ENCODE measurements at regions not wholly inside any gene's neighbourhood (a gene's known extent, or its start where the extent isn't known, plus 50 kb on each side); places are given as distances from the start of the nearest gene placed in this dataset.

- intact Hi-C loops (cut with DNase I; ENCODE audit: low total_unique reads), result no loop called here
- WGBS, 2 donors, result 58 to 60% methylated on average over 2 of the region's 2 CpGs
- TF ChIP-seq CTCF (IDR thresholded peaks at IDR 0.05) (no peak), POLR2A (IDR thresholded peaks at IDR 0.05) (no peak)
- H3K4me3 ChIP-seq (ENCODE audit: low read depth, poor library complexity, severe bottlenecking), result no peak overlapping the region
- no peak for DNase-seq (ENCODE audit: low spot score in 2 of 2)
Measured at GRCh38 chr4:59380841-59381366, 1819.2 kb upstream of the ADGRL3 start.

- no peak overlapping the region for H3K4me3 ChIP-seq (ENCODE audit: low read depth, poor library complexity, severe bottlenecking)
- intact Hi-C loops (cut with DNase I; ENCODE audit: low total_unique reads), result no loop called here
- DNase-seq (ENCODE audit: low spot score in 2 of 2), result no peak
- WGBS, 2 donors, result 78 to 86% methylated on average over 2 of the region's 2 CpGs
- TF ChIP-seq POLR2A (IDR thresholded peaks at IDR 0.05), result no peak
- no peak for TF ChIP-seq CTCF (IDR thresholded peaks at IDR 0.05)
Measured at GRCh38 chr4:59381591-59381990, 1818.5 kb upstream of the ADGRL3 start.

- no peak overlapping the region for H3K4me3 ChIP-seq (ENCODE audit: low read depth, poor library complexity, severe bottlenecking)
- intact Hi-C loops (cut with DNase I; ENCODE audit: low total_unique reads), result no loop called here
- no peak for DNase-seq (ENCODE audit: low spot score in 2 of 2)
- TF ChIP-seq POLR2A (IDR thresholded peaks at IDR 0.05) (no peak), CTCF (IDR thresholded peaks at IDR 0.05) (no peak)
- 76 to 79% methylated on average over 7 of the region's 7 CpGs for WGBS, 2 donors
Measured at GRCh38 chr4:59387759-59388758, 1812.1 kb upstream of the ADGRL3 start.

- no peak for DNase-seq (ENCODE audit: low spot score in 2 of 2)
- WGBS, 2 donors, result 80 to 90% methylated on average over 4 to 5 of the region's 5 CpGs
- no peak for TF ChIP-seq POLR2A (IDR thresholded peaks at IDR 0.05)
- TF ChIP-seq CTCF (IDR thresholded peaks at IDR 0.05), result no peak
- intact Hi-C loops (cut with DNase I; ENCODE audit: low total_unique reads), result no loop called here
- H3K4me3 ChIP-seq (ENCODE audit: low read depth, poor library complexity, severe bottlenecking), result no peak overlapping the region
Measured at GRCh38 chr4:59393780-59394179, 1806.3 kb upstream of the ADGRL3 start.

GRCh38 chr4:59400334-59400733, 1799.8 kb upstream of the ADGRL3 start:
- no peak for TF ChIP-seq CTCF (IDR thresholded peaks at IDR 0.05)
- TF ChIP-seq POLR2A (IDR thresholded peaks at IDR 0.05), result no peak
- 49 to 66% methylated on average over 4 of the region's 4 CpGs for WGBS, 2 donors
- H3K4me3 ChIP-seq (ENCODE audit: low read depth, poor library complexity, severe bottlenecking), result no peak overlapping the region
- intact Hi-C loops (cut with DNase I; ENCODE audit: low total_unique reads), result no loop called here
- no peak for DNase-seq (ENCODE audit: low spot score in 2 of 2)

Data from lower leg skin (tissue), 4 donors.